GM21723 (cell line): ENCODE measurements at regions not wholly inside any gene's neighbourhood (a gene's known extent, or its start where the extent isn't known, plus 50 kb on each side); places are given as distances from the start of the nearest gene placed in this dataset.
A peak's percentile ranks its signal among the peaks of the same experiment; 100 is the strongest.
"Not testable (repeated sequence)": the region's sequence is repeated elsewhere in the genome, so short reads cannot be mapped to it uniquely, and the experiment has no call there.

Source experiments
- ATAC-seq: cut with Tn5 transposase; IDR thresholded peaks from one replicate; pipeline ENCODE4 v1.9.1; 2021; ENCODE audit warnings: mild to moderate bottlenecking, moderate library complexity; ENCODE audit not compliant: unreplicated experiment

DNA sequence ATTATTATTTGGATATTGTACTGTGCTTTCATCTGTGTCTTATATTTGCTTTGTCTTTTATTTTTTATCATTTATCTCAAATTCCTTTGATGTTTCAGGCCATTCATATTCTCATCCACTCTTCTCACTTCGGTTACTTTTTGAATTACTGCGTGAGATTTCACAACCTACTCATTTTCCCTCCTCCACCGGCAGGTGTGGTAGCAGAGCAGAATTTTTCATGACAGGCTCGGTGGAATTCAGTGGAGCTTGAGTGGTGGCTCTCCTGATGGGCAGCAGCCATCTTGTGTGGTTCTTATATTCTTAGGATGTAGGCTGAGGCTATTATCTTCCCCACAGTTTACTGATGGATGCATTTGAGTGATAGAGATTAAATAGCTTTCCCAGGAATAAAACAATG is 92.3 kb upstream of the IVNS1ABP start:
- ATAC-seq: no peak

GRCh38 chr1:185408700-185409270 is 91.7 kb upstream of the IVNS1ABP start:
- no peak for ATAC-seq

- ATAC-seq: no peak
Measured at GRCh38 chr1:185406691-185407009, 89.6 kb upstream of the IVNS1ABP start.

GRCh38 chr1:185406006-185406690 is 89.1 kb upstream of the IVNS1ABP start:
- ATAC-seq: no peak

- ATAC-seq: no peak
Measured at GRCh38 chr1:185404907-185405568, 88.0 kb upstream of the IVNS1ABP start.

DNA sequence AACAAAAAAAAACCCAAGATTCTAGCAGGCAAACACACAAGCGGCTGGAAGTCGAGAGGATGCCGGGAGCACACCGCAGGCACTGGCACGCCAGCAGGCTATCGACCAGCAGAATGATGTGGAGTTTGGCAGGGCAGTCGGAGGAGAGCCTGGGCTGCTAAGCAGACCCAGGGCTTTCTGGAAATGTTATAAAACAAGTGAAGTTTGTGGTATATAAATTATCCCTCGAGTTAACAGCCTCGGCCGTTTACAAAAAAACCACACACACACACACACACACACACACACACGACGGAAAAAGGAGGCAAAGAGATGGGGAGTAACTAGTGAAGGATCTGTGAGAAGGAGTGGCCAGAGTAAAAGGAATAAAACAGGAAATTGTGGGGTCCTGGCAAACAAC is 87.2 kb upstream of the IVNS1ABP start:
- no peak for ATAC-seq

- no peak for ATAC-seq
Measured at GRCh38 chr1:185402930-185403329, 85.9 kb upstream of the IVNS1ABP start.

GRCh38 chr1:185401019-185401418 is 84.0 kb upstream of the IVNS1ABP start:
- ATAC-seq: no peak

GRCh38 chr1:185400052-185400451 is 83.0 kb upstream of the IVNS1ABP start:
- ATAC-seq: no peak

GRCh38 chr1:185398599-185398998 is 81.6 kb upstream of the IVNS1ABP start:
- ATAC-seq: peak; percentile 75

- ATAC-seq: no peak
Measured at GRCh38 chr1:185398022-185398421, 81.0 kb upstream of the IVNS1ABP start.

- ATAC-seq: no peak
Measured at GRCh38 chr1:185397183-185397582, 80.1 kb upstream of the IVNS1ABP start.

DNA sequence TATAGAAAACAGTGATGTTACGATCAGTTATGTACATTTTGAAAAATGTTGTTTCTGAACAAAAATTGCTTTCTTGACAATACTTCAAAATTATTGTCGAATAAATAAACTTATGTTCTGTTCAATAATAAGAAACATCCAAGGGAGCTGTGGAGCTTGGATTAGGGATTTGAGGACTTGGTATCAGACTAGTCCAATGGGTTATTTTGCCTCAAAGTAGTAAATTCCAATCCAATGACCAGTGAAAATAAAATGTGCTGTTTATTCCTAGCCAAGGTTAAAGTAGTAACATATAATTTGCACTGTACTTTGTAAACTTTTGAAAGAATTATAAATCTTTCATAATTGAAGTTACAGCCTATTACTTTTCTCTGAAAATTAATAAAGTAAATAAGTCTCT is 79.1 kb upstream of the IVNS1ABP start:
- ATAC-seq: no peak

GRCh38 chr1:185393815-185394214 is 76.8 kb upstream of the IVNS1ABP start:
- ATAC-seq: no peak

DNA sequence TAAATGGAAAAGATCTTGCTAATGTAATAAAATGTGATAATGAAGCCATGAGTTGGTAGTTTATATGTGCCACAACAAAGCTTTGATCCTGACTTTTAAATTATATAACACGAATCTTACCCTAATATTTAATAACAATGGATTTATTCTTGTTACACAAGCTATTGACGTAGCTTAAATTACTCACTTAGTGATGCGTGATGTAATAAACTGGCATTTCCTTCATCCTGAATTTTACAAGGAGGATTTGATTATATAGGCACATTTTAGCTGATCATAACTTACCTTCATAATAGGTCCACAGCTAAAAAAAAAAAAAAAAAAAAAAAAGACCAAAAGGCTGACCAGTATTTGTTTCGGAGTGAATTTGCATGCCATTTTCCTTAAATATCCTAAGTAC is 76.2 kb upstream of the IVNS1ABP start:
- no peak for ATAC-seq

DNA sequence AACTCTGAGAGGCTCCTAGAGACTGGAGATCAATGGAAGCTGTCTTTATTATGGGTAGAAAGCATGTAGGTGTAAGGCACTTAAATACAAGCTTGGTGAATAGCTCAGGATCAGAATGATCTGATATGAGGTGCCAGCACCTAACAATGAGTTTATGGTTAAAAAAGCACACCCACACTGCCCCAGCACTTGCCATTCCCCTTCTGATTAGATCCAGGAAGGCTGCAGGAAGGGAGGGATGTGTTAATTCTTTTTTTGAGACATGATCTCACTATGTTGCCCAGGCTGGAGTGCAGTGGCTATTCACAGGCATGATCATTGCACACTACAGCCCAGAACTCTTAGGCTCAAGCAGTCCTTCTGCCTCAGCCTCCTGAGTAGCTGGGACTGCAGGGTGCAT is 71.8 kb upstream of the IVNS1ABP start:
- ATAC-seq: no peak

GRCh38 chr1:185388346-185388745 is 71.3 kb upstream of the IVNS1ABP start:
- ATAC-seq: no peak

DNA sequence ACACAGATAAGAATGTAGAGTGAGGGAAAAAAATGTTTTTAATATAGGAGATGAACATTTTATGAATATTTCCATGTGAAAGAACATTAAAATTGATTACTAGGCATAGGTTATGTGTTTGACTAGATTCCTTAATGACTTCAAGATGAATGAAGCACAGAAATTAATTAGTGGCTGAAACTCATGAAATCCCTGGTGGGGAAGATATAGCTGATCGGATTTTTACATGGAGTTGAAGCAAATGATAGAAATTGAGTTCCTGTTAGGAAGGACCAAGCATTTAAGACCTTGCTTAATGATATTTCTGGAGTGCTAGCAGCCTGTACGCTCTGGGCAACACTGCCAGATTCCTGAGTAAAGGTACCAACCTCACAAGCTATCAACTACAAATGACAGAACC is 68.9 kb upstream of the IVNS1ABP start:
- no peak for ATAC-seq

DNA sequence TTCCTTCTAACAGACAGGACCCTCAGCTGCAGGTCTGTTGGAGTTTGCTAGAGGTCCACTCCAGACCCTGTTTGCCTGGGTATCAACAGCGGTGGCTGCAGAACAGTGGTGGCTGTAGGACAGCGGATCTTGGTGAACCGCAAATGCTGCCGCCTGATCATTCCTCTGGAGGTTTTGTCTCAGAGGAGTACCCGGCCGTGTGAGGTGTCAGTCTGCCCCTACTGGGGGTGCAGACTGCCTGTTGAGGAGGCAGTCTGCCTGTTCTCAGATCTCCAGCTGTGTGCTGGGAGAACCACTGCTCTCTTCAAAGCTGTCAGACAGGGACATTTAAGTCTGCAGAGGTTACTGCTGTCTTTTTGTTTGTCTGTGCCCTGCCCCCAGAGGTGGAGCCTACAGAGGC is 66.8 kb upstream of the IVNS1ABP start:
- not testable (repeated sequence) for ATAC-seq

GRCh38 chr1:185377831-185378230 is 60.8 kb upstream of the IVNS1ABP start:
- no peak for ATAC-seq

- ATAC-seq: no peak
Measured at GRCh38 chr1:185376840-185377635, 60.0 kb upstream of the IVNS1ABP start.

- ATAC-seq: no peak
Measured at GRCh38 chr1:185376288-185376687, 59.2 kb upstream of the IVNS1ABP start.
